ENCODE measurements at regions not wholly inside any gene's neighbourhood (a gene's known extent, or its start where the extent isn't known, plus 50 kb on each side); places are given as distances from the start of the nearest gene placed in this dataset.
A peak's percentile ranks its signal among the peaks of the same experiment; 100 is the strongest.

DNA sequence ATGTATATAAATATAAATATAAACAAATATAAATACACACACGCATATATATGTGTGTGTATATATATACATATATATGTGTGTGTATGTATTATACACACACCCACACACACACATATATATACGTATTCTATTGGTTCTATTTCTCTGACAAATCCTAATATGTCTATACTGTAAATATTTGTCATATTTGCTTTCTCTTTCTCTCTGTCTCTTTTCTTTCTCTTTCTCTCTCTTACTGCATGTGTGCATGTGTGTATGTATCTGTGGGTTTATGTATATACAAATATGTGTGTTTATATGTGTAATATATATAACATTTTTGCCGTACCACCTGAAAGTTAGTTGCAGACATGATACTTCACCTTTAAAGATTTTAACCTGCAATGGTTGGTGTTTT is 174.2 kb upstream of the PLEKHG7 start:
- no peak for DNase-seq

- no peak for DNase-seq
These were observed 174.7 kb upstream of the PLEKHG7 start for GRCh38 chr12:92528097-92528496.

- no peak for DNase-seq
These were observed 178.3 kb upstream of the PLEKHG7 start for GRCh38 chr12:92524489-92524888.

GRCh38 chr12:92520511-92520910 is 182.3 kb upstream of the PLEKHG7 start:
- DNase-seq, result no peak

DNA sequence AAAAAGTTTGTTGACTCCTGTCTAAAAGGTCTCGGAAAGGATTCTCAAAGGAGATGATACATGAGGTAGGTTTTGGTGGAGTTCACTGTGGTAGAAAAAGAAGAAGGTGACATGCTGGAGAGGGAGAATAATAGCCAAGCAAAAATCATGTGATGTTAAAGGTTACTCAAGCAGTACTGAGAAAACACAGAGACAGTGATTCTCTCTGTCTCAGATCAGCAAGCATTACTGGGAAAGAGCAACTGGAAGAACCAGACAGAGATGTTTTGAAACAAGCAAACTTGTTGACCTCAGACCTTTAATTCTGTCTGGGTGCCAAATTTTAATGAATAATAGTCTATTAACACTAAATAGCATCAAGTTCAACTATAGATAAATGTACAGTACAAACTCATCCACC is 183.5 kb upstream of the PLEKHG7 start:
- no peak for DNase-seq

GRCh38 chr12:92518071-92518470 is 184.7 kb upstream of the PLEKHG7 start:
- no peak for DNase-seq

DNA sequence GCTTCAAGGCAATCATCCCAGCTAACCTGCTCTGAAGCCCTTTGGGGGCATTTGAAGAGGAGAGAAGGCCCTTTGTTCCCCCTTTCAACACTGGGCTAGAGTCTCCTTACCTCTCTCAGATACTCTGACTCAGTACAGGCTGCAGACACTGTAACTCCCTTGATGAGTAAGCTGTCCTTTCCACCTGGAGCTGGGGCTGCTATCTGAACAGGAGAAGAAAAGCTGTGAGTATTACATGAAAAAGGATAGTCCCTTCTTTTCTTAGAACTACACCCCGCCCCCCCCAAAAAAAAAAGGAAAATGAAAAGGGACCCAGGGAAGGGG is 186.6 kb upstream of the PLEKHG7 start:
- no peak for DNase-seq

- DNase-seq, result no peak
These were observed 189.5 kb upstream of the PLEKHG7 start for GRCh38 chr12:92513231-92513730.

GRCh38 chr12:92511786-92512185 is 191.0 kb upstream of the PLEKHG7 start:
- DNase-seq, result no peak

DNA sequence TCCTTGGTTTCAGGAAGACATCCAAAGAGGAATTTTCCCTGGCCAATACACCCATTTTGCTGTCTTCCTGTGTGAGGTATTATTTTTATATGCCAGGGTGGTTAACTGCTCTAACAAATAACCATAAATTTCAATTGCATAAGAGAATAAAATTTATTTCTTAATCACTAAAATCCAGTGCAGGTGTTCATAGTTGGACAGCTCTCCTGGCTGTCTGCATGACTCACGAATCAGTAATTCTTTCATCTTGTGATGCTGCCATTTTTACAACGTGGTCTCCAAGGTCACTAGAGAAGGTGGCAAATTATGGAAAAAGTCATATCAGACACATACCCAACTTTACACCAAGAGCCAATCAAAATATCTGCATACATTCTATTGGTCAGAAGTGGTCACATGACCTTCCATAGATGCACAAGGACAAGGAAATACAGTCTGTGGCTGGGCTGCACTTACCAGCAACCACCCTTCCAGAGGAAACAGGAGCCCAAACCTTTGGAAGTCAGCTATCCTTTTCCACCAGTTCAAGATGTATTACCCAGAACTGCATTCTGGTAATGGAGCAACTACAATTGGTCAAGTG is 193.5 kb upstream of the PLEKHG7 start:
- no peak for DNase-seq

DNA sequence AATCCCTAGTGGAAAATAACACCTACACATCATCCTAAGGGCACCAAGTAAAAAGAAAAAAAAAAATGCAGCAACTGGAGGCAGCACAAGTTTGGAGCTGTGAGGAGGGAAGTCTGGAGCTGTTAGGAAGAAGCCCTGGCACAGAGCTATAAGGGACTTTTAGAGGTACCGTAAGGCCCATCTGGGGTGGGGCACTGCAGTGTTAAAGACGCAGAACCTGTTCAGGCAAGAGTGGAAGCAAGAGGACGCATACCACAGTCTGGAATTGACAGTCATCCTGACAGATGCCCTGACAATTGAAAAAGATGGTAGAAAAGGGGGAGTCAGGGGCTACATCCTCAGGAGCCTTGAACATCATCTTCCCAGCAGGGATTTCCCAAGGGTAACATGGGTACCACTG is 195.9 kb upstream of the PLEKHG7 start:
- DNase-seq, result no peak

- DNase-seq, result peak in 1 of 2 experiments; percentile 26
These were observed 196.3 kb upstream of the PLEKHG7 start for GRCh38 chr12:92506460-92506859.

DNA sequence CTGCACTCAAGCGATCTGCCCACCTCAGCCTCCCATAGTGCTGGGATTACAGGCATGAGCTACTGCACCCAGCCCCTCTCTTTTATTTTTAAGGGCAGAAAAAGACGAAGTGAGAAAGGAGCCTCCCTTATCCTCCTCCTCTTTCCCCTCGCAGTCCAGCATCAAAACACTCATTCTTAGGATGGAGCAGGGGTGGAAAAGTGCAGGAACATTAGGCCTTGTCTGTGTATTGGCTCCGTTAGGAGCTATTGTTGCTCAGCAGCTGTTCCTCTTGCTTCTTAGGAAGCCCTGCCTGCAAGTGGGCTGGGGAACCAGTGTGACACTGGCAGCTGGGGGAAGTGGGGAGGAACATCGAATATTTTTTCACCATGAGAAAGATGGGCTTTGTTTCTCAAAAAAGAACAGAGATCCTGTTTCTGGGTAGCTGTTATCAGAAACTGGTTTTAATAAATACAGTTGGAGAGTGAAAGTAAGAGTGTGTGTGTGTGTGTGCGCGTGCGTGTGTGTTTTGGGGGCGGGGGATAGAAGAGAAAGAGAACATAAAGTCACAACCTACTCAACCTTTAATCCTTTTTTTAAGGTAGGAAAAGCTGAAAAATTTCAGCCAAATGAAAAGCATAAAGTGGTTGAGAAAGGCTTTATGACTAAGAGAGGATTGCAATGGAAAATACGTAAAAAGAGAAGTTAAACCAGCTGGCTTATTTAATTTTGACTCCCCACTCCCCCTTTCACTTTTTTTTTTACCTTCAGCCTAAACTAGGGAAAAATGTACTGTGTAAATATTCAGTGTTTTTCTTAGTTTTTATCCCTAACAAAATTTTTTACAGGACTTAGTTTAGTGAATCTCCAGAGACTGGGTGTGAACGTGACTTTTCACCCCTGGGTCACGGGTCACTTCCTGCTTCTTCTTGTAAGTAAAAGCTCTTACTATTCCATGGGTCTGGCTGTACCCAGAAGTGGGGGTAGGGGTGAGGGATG is 197.2 kb upstream of the PLEKHG7 start:
- peak in 1 of 2 experiments; percentile 28 for DNase-seq

GRCh38 chr12:92504594-92504981 is 198.2 kb upstream of the PLEKHG7 start:
- no peak for DNase-seq

GRCh38 chr12:92503971-92504593 is 198.7 kb upstream of the PLEKHG7 start:
- DNase-seq, result peak; percentile 25 to 49

DNA sequence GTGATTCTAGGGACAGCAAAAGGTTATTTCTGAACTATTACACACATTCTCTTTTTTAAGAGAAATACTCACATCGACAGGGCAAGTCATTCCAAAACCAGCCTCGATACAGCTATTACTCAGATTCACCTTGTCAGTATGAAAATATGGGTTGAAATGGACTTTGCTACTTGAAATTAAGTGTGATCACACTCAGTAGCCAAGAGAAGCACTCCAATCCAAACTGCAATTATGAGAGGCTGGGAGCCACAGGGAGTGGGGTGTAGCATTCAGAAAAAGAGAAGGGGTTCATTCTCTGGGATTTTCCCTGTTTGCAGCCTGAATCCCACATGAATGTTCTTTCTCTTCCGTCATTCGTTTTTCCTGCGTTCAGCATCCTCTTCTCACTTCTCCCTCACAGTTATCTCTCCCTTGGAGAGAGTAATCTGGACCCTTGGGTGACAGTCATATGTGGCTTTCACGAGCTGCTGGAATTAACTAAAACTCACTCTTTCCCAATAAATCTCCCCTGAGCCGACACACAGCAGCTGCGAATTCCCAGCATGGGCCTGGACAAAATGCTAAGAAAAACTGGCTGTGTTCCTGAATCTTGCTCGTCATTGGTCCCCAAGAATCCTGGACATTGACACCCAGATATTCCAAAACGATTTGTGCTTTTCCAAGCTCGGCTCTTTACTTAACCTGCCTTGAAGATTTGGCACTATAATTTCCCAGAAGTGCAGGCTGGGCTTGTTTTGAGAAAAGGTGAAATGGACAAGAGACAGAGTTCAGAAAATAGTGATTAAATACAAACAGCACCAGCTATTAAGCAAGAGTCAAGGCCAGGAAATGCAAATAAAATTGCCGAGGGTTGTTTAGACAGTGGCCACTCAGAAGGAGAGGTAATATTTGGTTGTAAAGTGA is 199.5 kb upstream of the PLEKHG7 start:
- DNase-seq, result peak in 1 of 2 experiments; percentile 55

GRCh38 chr12:92502417-92503028 is 200.3 kb upstream of the PLEKHG7 start:
- no peak for DNase-seq

DNA sequence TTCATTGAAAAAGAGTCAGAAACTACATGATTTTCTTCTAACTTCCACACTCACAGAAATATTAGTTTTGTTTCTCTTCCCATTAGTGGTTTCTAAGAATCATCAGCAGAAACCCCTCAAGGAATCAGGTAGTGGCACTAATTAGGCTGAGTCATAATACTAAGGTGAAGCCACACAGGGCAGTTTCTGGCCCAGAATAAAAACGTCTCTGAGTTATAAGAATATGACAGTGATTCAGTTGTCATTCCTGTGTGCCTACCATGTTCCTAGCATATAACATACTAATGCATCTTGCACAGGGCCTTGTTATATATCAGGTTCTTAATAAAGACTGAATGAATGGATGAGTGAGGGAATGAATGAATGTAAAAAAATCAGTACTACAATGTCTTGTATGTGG is 206.0 kb upstream of the PLEKHG7 start:
- DNase-seq, result no peak

- no peak for DNase-seq
These were observed 207.7 kb upstream of the PLEKHG7 start for GRCh38 chr12:92495108-92495507.

DNA sequence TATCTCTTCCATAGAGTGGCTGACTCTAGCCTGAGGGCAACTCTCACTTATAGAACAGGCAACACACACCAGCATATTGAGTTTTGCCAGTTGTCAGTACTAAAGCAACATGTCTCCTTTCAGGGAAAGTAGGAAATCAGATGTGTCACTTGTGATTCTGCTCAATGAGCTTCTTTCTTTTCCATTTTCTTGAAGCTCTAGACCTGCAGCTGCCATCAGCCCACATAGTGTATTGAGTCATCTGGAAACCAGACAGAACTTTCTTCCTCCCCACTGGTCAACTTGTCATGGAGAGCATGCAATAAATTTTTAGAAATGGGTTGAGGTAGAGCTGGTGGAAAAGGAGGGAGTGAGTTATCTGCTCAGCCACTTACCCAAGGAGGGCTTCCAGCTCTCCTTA is 209.0 kb upstream of the PLEKHG7 start:
- no peak for DNase-seq

DNA sequence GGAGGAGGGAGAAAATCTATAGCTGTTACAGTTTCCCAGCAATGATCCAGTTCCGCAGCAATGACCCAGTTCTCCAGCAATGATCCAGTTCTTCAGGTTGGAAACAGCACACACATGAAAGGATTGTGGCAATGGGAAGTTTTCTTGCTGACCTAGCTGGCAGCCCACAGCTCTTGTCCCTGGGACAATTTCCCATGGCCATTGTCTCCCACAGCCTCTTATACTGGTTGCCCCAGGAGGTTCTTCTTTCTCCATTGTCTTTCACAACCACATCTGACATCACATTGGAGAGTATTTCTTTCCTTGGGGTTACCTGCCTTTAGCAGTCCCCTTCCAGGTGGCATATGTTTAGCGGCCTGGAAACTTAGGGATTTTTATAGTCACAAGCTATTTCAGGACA is 209.8 kb upstream of the PLEKHG7 start:
- no peak for DNase-seq

DNA sequence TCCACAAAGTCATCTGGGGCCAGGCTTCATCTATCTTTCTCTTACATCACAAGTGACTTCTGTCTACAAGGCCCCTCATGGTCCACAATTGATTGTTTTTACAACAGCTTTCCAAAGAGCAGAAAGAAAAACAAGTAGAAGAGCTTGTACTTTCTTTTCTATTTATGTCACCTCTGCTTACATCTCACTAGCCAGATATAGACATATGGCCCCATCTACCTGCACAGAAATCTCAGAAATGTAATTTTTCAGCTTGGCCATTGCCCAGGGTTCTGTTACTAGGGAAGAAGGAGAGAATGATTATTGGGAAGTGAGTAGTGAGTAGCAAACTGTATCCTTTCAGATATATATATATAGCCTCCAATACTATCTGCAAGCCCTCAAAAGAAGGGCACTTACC is 210.5 kb upstream of the PLEKHG7 start:
- no peak for DNase-seq
